PC-3 (cell line): ENCODE measurements at regions not wholly inside any gene's neighbourhood (a gene's known extent, or its start where the extent isn't known, plus 50 kb on each side); places are given as distances from the start of the nearest gene placed in this dataset.

Experiments used
- CTCF ChIP-seq: fragments of 300-600 bp; sonication (generic); conservative IDR thresholded peaks from 2 replicates; pipeline ENCODE4 v1.5.1; 2017; ENCODE audit warnings: antibody characterized with exemption, low read depth, mild to moderate bottlenecking, low read length
- EZH2 ChIP-seq: fragments of 300-600 bp; sonication (generic); IDR thresholded peaks from one replicate; pipeline ENCODE4 v1.6.1; 2017; ENCODE audit warnings: antibody characterized with exemption, mild to moderate bottlenecking, low read length; ENCODE audit not compliant: unreplicated experiment
- EZH2phosphoT487 ChIP-seq: fragments of 300-600 bp; sonication (generic); IDR thresholded peaks from 2 replicates; pipeline ENCODE4 v1.6.1; 2018; ENCODE audit warnings: mild to moderate bottlenecking, antibody characterized with exemption, low read length, borderline replicate concordance

DNA sequence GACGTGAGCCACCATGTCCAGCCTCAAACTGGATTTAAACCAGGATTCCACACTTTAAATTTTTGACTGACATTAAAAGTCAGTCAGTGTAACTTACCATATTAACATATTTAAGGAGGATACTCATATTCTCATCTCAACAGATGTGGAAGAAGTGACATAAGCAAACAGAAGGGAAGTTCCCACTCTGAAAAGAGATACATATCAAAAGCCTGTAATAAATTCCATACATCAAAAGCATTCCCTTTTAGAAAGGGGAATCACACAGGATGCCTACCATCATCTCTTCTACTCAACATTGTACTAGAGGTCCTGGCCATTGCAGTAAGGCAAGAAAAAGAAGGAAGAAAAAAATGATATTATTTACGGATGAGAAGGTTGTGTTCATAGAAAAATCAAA lies 618.2 kb upstream of the DIPK2B start:
- TF ChIP-seq EZH2 (no peak), CTCF (no peak), EZH2phosphoT487 (no peak)
